Lower lobe of right lung (tissue), 2 donors: ENCODE measurements at regions not wholly inside any gene's neighbourhood (a gene's known extent, or its start where the extent isn't known, plus 50 kb on each side); places are given as distances from the start of the nearest gene placed in this dataset.
A peak's percentile ranks its signal among the peaks of the same experiment; 100 is the strongest.

Source experiments
- ATAC-seq, 2 donors: fragments of 200-7000 bp; cut with Tn5 transposase; one replicate each; pipeline ENCODE4 v1.9.1; 2020 to 2022; ENCODE audit warnings: mild to moderate bottlenecking in 2 of 2, moderate library complexity in 2 of 2
- DNase-seq: peaks from one replicate; pipeline ENCODE4 v3.0.0-alpha.2; 2020
- H3K27ac ChIP-seq: fragments of 200-600 bp; one replicate; pipeline ENCODE4 v1.8.0; 2022
- H3K27me3 ChIP-seq: fragments of 200-600 bp; one replicate; pipeline ENCODE4 v1.8.0; 2022; ENCODE audit warnings: low read depth
- H3K36me3 ChIP-seq: fragments of 200-600 bp; one replicate; pipeline ENCODE4 v1.8.0; 2022; ENCODE audit warnings: mild to moderate bottlenecking
- H3K4me1 ChIP-seq: fragments of 200-600 bp; one replicate; pipeline ENCODE4 v1.8.0; 2022
- H3K4me3 ChIP-seq: fragments of 200-600 bp; one replicate; pipeline ENCODE4 v1.8.0; 2022; ENCODE audit warnings: mild to moderate bottlenecking
- H3K9me3 ChIP-seq: fragments of 200-600 bp; one replicate; pipeline ENCODE4 v1.8.0; 2022
- CTCF ChIP-seq: fragments of 200-600 bp; IDR thresholded peaks from one replicate; pipeline ENCODE4 v1.8.0; 2022; ENCODE audit warnings: antibody characterized with exemption, mild to moderate bottlenecking
- intact Hi-C: fragments of 100-400 bp; cut with DNase I; formaldehyde crosslinking; loops from one replicate; pipeline ENCODE4 v1.11.0; 2022
- donor health status: DM: no; HTN: yes; CAD: no; lungs with severe emphysema.

- intact Hi-C loops = no loop called here
- no peak overlapping the region for H3K4me3 ChIP-seq
- no peaks in the 10 kb centered on the region for H3K27me3 ChIP-seq
- no peak for DNase-seq
- H3K4me1 ChIP-seq = no peaks in the 10 kb centered on the region
- H3K36me3 ChIP-seq = no peaks in the 10 kb centered on the region
- peak in 1 of 2 donors; percentile 38 for ATAC-seq
- H3K27ac ChIP-seq = no peak overlapping the region
- H3K9me3 ChIP-seq = peaks cover 6% of the 10 kb centered on the region
- no peak for TF ChIP-seq CTCF
Observed at GRCh38 chr1:187551061-187551460, 722.3 kb downstream of the PLA2G4A start.

- H3K4me3 ChIP-seq = no peak overlapping the region
- H3K27ac ChIP-seq = no peak overlapping the region
- DNase-seq = no peak
- no peaks in the 10 kb centered on the region for H3K9me3 ChIP-seq
- H3K36me3 ChIP-seq = no peaks in the 10 kb centered on the region
- TF ChIP-seq CTCF = no peak
- H3K27me3 ChIP-seq = no peaks in the 10 kb centered on the region
- intact Hi-C loops = no loop called here
- no peak for ATAC-seq
- no peaks in the 10 kb centered on the region for H3K4me1 ChIP-seq
Observed at GRCh38 chr1:187563191-187563590, 734.4 kb downstream of the PLA2G4A start.

GRCh38 chr1:187566354-187566753, 737.6 kb downstream of the PLA2G4A start:
- DNase-seq (no peak), ATAC-seq (no peak)
- H3K4me1 ChIP-seq = no peaks in the 10 kb centered on the region
- H3K36me3 ChIP-seq = no peaks in the 10 kb centered on the region
- no peak for TF ChIP-seq CTCF
- H3K9me3 ChIP-seq = no peaks in the 10 kb centered on the region
- intact Hi-C loops = no loop called here
- H3K27me3 ChIP-seq = no peaks in the 10 kb centered on the region
- no peak overlapping the region for H3K4me3 ChIP-seq
- no peak overlapping the region for H3K27ac ChIP-seq

- H3K4me3 ChIP-seq = no peak overlapping the region
- DNase-seq = no peak
- H3K4me1 ChIP-seq = no peaks in the 10 kb centered on the region
- H3K36me3 ChIP-seq = no peaks in the 10 kb centered on the region
- H3K27ac ChIP-seq = no peak overlapping the region
- ATAC-seq = no peak
- H3K27me3 ChIP-seq = no peaks in the 10 kb centered on the region
- no peak for TF ChIP-seq CTCF
- intact Hi-C loops = no loop called here
- H3K9me3 ChIP-seq = no peaks in the 10 kb centered on the region
Observed at GRCh38 chr1:187568067-187568466, 739.3 kb downstream of the PLA2G4A start.

- Histone ChIP-seq H3K4me3 (no peak overlapping the region), H3K4me1 (no peaks in the 10 kb centered on the region), H3K36me3 (no peaks in the 10 kb centered on the region), H3K9me3 (no peaks in the 10 kb centered on the region), H3K27ac (no peak overlapping the region), H3K27me3 (no peaks in the 10 kb centered on the region)
- intact Hi-C loops = no loop called here
- TF ChIP-seq CTCF = no peak
- no peak for ATAC-seq
- DNase-seq = no peak
Observed at GRCh38 chr1:187570166-187570565, 741.4 kb downstream of the PLA2G4A start.

GRCh38 chr1:187577610-187578009, 748.9 kb downstream of the PLA2G4A start:
- Histone ChIP-seq H3K36me3 (no peaks in the 10 kb centered on the region), H3K27me3 (no peaks in the 10 kb centered on the region), H3K27ac (no peak overlapping the region), H3K4me3 (no peak overlapping the region), H3K9me3 (no peaks in the 10 kb centered on the region), H3K4me1 (no peaks in the 10 kb centered on the region)
- no peak for DNase-seq
- ATAC-seq = no peak
- no peak for TF ChIP-seq CTCF
- intact Hi-C loops = no loop called here
